CD14-positive monocyte (primary cell): ENCODE measurements at regions not wholly inside any gene's neighbourhood (a gene's known extent, or its start where the extent isn't known, plus 50 kb on each side); places are given as distances from the start of the nearest gene placed in this dataset.

Experiments
- DNase-seq, 3 donors: peaks; one replicate each; pipeline ENCODE4 v3.0.0-alpha.2; 2011 to 2022
- H2AFZ ChIP-seq: 2 replicates; pipeline ENCODE4 v1.6.0; 2012; ENCODE audit warnings: mild to moderate bottlenecking, low read depth, low read length, inconsistent platforms; ENCODE audit not compliant: insufficient read depth, poor library complexity, severe bottlenecking
- H3K27ac ChIP-seq, 2 donors: 1 replicate in 1 of 2; 2 replicates in 1 of 2; pipeline ENCODE4 v1.5.1; 2012 to 2013; ENCODE audit warnings: low read length in 2 of 2, control low read depth in 1 of 2, inconsistent platforms in 1 of 2, low read depth in 1 of 2, mild to moderate bottlenecking in 1 of 2
- H3K27me3 ChIP-seq, 2 donors: one replicate each; pipeline versions ENCODE4 v1.6.0 to v1.6.1; 2011 to 2013; ENCODE audit warnings: low read length in 2 of 2; ENCODE audit not compliant: control insufficient read depth in 2 of 2, insufficient read depth in 2 of 2
- H3K36me3 ChIP-seq, 2 donors: replicated peaks in 1 of 2; 1 replicate in 1 of 2; 2 replicates in 1 of 2; pipeline versions ENCODE4 v1.5.1 to v1.6.1; 2012 to 2013; ENCODE audit warnings: low read length in 2 of 2, control low read depth in 1 of 2, inconsistent platforms in 1 of 2, mild to moderate bottlenecking in 1 of 2; ENCODE audit not compliant: insufficient read depth in 2 of 2, control insufficient read depth in 1 of 2
- H3K4me1 ChIP-seq, 2 donors: 1 replicate in 1 of 2; 2 replicates in 1 of 2; pipeline versions ENCODE4 v1.5.1 to v1.6.1; 2012 to 2013; ENCODE audit warnings: low read length in 2 of 2, control low read depth in 1 of 2, inconsistent platforms in 1 of 2, mild to moderate bottlenecking in 1 of 2, moderate library complexity in 1 of 2; ENCODE audit not compliant: insufficient read depth in 2 of 2, control insufficient read depth in 1 of 2
- H3K4me2 ChIP-seq: replicated peaks from 2 replicates; pipeline ENCODE3; 2012; ENCODE audit warnings: low read length, moderate library complexity, mild to moderate bottlenecking; ENCODE audit not compliant: poor library complexity, severe bottlenecking; ENCODE audit errors: extremely low read depth
- H3K4me3 ChIP-seq, 3 experiments: fragments of 200-600 bp in 1 of 3; sonication (generic) in 1 of 3; replicated peaks in 1 of 3; 1 replicate in 2 of 3; 2 replicates in 1 of 3; pipeline ENCODE4 v1.5.1; 2011 to 2013; ENCODE audit warnings: low read length in 3 of 3, mild to moderate bottlenecking in 3 of 3, control low read depth in 2 of 3, low read depth in 2 of 3, inconsistent platforms in 1 of 3, moderate library complexity in 1 of 3
- H3K79me2 ChIP-seq: 2 replicates; pipeline ENCODE4 v1.6.0; 2012; ENCODE audit warnings: mild to moderate bottlenecking, control low read depth, inconsistent platforms, low read length, moderate library complexity; ENCODE audit not compliant: insufficient read depth
- H3K9ac ChIP-seq: 2 replicates; pipeline ENCODE4 v1.6.0; 2017; ENCODE audit warnings: low read length, mild to moderate bottlenecking; ENCODE audit not compliant: insufficient read depth, poor library complexity, severe bottlenecking
- H3K9me3 ChIP-seq, 2 donors: replicated peaks in 1 of 2; 1 replicate in 1 of 2; 2 replicates in 1 of 2; pipeline versions ENCODE4 v1.5.1 to v1.6.1; 2012 to 2013; ENCODE audit warnings: low read length in 2 of 2, control low read depth in 1 of 2; ENCODE audit not compliant: control insufficient read depth in 1 of 2, insufficient read depth in 1 of 2
- H4K20me1 ChIP-seq: 2 replicates; pipeline ENCODE4 v1.6.0; 2012; ENCODE audit warnings: mild to moderate bottlenecking, low read length, control low read depth, moderate library complexity; ENCODE audit not compliant: insufficient read depth
- H3K27ac Mint-ChIP-seq, 7 donors: one replicate each; pipeline ENCODE4 v1.8.0; 2020; ENCODE audit warnings: mild to moderate bottlenecking in 7 of 7, mixed read lengths in 7 of 7, moderate library complexity in 6 of 7, inconsistent platforms in 2 of 7
- H3K27me3 Mint-ChIP-seq, 3 donors: one replicate each; pipeline ENCODE4 v1.8.0; 2021 to 2022; ENCODE audit warnings: low read depth in 3 of 3, mild to moderate bottlenecking in 3 of 3, mixed read lengths in 3 of 3, moderate library complexity in 3 of 3, inconsistent platforms in 1 of 3
- H3K36me3 Mint-ChIP-seq, 2 donors: one replicate each; pipeline ENCODE4 v1.8.0; 2020; ENCODE audit warnings: mixed read lengths in 2 of 2, inconsistent platforms in 1 of 2, mild to moderate bottlenecking in 1 of 2
- H3K4me1 Mint-ChIP-seq: one replicate; pipeline ENCODE4 v1.8.0; 2020; ENCODE audit warnings: mild to moderate bottlenecking, mixed read lengths
- H3K4me3 Mint-ChIP-seq, 2 donors: one replicate each; pipeline ENCODE4 v1.8.0; 2020; ENCODE audit warnings: mild to moderate bottlenecking in 2 of 2, mixed read lengths in 2 of 2, moderate library complexity in 1 of 2
- H3K9me3 Mint-ChIP-seq, 7 donors: one replicate each; pipeline ENCODE4 v1.8.0; 2020 to 2022; ENCODE audit warnings: mixed read lengths in 7 of 7, mild to moderate bottlenecking in 6 of 7, moderate library complexity in 6 of 7, inconsistent platforms in 2 of 7
- CTCF ChIP-seq: fragments of 200-600 bp; IDR thresholded peaks from one replicate; pipeline ENCODE4 v1.8.0; 2022; ENCODE audit warnings: antibody characterized with exemption, mild to moderate bottlenecking
- WGBS: methylation state at CpG from one replicate; pipeline ENCODE4 v1.1.5; 2013; ENCODE audit warnings: missing lambda C conversion rate; ENCODE audit not compliant: insufficient coverage; 5-methylcytosine and 5-hydroxymethylcytosine counted together
- intact Hi-C, 2 donors: fragments of 100-400 bp; cut with micrococcal nuclease; formaldehyde crosslinking; loops; one replicate each; pipeline versions ENCODE4 v1.15.0 to v1.15.1; 2023

- no peaks in the 10 kb centered on the region for H3K36me3 Mint-ChIP-seq
- intact Hi-C loops = no loop called here
- H3K4me1 Mint-ChIP-seq = peaks cover 18% of the 10 kb centered on the region
- TF ChIP-seq CTCF = no peak
- H3K4me3 ChIP-seq = no peak overlapping the region
- H3K9ac ChIP-seq = no peak overlapping the region
- no peak overlapping the region for H3K27ac Mint-ChIP-seq
- DNase-seq = no peak
- peaks cover 0 to 12% (median 2%) of the 10 kb centered on the region in 3 donors for H3K27me3 Mint-ChIP-seq
- H3K9me3 ChIP-seq = peaks cover 4 to 8% of the 10 kb centered on the region in 2 donors
- H3K9me3 Mint-ChIP-seq = peaks cover 2 to 13% (median 5%) of the 10 kb centered on the region in 7 donors
- peaks cover 15 to 21% of the 10 kb centered on the region in 2 donors for H3K4me1 ChIP-seq
- H3K27me3 ChIP-seq = no peaks in the 10 kb centered on the region
- no peaks in the 10 kb centered on the region for H3K79me2 ChIP-seq
- H4K20me1 ChIP-seq = no peaks in the 10 kb centered on the region
- H3K4me2 ChIP-seq = no peak overlapping the region
- H3K4me3 Mint-ChIP-seq = no peak overlapping the region
- H3K36me3 ChIP-seq = no peaks in the 10 kb centered on the region
- no peak overlapping the region for H2AFZ ChIP-seq
- H3K27ac ChIP-seq = no peak overlapping the region
- no CpG with 5 or more reads among the region's 2 CpGs for WGBS
These were observed 593.5 kb downstream of the BCOR start for GRCh38 chrX:39504227-39504626.

- Histone ChIP-seq H3K36me3 (no peaks in the 10 kb centered on the region), H3K79me2 (no peaks in the 10 kb centered on the region), H4K20me1 (no peaks in the 10 kb centered on the region), H3K4me2 (no peak overlapping the region), H3K4me1 (peaks cover 15 to 21% of the 10 kb centered on the region in 2 donors), H3K4me3 (no peak overlapping the region), H3K9me3 (peaks cover 10 to 14% of the 10 kb centered on the region in 2 donors), H2AFZ (no peak overlapping the region), H3K27ac (no peak overlapping the region), H3K9ac (no peak overlapping the region), H3K27me3 (no peaks in the 10 kb centered on the region)
- Mint-ChIP-seq H3K4me1 (peaks cover 18% of the 10 kb centered on the region), H3K4me3 (no peak overlapping the region), H3K36me3 (no peaks in the 10 kb centered on the region), H3K27me3 (peaks cover 0 to 12% (median 2%) of the 10 kb centered on the region in 3 donors), H3K27ac (no peak overlapping the region), H3K9me3 (peaks cover 4 to 19% (median 10%) of the 10 kb centered on the region in 7 donors)
- no peak for DNase-seq
- no peak for TF ChIP-seq CTCF
- 100% methylated on average over 2 of the region's 5 CpGs for WGBS
- intact Hi-C loops = no loop called here
These were observed 592.9 kb downstream of the BCOR start for GRCh38 chrX:39504850-39505259.
